Stimulated activated CD4-positive, alpha-beta T cell treated with anti-CD3 and anti-CD28 coated beads, Interleukin-15, amount 100 ng/mL, for 24 hours (primary cell): ENCODE measurements at regions not wholly inside any gene's neighbourhood (a gene's known extent, or its start where the extent isn't known, plus 50 kb on each side); places are given as distances from the start of the nearest gene placed in this dataset.

Source experiments
- DNase-seq: peaks from one replicate; pipeline ENCODE4 v3.0.0-alpha.2; 2020

DNA sequence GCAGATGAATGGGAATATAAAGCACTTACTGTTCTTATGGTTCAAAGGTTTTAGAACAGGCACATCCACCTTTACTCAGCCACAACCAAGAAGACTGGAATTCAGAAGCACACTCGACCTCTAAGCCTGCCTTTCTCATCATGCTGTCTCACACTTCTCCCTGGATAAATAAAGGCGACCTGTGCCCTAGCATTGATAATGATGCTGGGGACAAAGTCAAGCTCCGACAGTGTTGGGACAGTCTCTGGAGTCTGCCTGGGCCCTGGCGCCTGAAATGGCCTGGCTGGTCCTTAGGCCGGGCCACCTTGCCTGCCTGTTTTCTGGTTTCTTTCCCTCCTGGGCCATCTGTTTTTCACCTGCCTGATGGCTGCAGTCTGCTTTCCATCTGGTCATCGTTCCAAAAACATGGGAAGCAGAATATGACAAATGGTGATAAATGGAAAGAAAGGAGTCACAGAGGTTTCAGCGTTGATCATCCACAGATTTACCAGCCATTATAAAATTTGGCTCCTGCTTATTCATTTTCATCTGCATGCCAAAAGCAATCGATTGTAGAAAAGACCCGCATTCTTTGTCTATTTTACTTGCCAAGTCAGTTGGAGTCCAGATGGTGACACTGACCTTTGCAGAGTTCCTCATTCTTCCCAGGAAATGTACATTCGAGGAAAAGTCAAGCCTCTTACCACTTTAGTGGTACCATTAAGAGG, 91.2 kb upstream of the KCNJ15 start:
- no peak for DNase-seq

- no peak for DNase-seq
Measured at GRCh38 chr21:38166173-38166535, 90.6 kb upstream of the KCNJ15 start.

GRCh38 chr21:38167345-38167744, 89.4 kb upstream of the KCNJ15 start:
- DNase-seq: no peak

GRCh38 chr21:38170283-38170682, 86.5 kb upstream of the KCNJ15 start:
- DNase-seq: peak; percentile 14

DNA sequence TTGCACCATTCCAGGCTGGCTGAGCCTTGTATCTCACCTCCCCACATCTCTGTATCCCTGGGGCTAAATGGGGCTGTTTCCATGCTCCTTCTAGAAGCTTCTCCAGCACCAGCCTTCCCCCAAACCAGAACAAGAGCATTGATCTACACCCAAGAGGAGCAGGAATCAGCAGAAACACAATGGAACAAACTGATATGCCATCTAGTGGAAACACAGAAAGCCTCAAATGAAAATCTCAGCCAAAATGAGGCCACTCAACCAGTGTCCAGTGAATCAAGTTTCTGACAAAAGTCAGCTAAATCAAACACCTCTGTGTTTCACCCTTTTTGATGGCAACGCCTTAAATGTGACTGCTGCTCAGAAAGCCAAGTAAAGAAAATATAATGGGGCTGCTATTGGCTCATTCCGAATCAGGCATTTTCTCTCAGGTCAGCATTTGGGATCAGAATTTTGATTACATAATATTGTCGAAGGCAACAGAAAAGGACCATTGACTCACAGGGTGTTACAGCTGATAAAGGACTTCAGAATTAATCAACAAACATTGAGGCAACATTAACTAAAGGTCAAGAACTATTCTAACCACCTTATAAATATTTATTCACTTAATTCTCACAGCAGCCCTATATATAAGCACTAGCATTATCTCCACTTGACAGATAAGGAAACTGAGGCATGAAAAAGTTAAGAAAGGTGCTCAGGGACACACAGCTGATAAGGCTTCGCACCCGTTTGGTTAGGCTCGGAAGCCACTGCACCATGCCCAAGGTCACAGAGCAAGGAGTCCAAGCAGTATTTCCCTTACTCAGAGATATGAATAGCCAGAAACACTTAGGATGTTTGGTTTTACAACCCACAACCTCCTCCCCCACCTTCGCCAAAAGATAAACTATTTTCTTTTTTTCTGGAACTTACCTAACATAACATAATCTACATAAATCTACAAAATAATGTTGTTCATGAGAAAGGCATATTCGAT, 85.8 kb upstream of the KCNJ15 start:
- no peak for DNase-seq

DNA sequence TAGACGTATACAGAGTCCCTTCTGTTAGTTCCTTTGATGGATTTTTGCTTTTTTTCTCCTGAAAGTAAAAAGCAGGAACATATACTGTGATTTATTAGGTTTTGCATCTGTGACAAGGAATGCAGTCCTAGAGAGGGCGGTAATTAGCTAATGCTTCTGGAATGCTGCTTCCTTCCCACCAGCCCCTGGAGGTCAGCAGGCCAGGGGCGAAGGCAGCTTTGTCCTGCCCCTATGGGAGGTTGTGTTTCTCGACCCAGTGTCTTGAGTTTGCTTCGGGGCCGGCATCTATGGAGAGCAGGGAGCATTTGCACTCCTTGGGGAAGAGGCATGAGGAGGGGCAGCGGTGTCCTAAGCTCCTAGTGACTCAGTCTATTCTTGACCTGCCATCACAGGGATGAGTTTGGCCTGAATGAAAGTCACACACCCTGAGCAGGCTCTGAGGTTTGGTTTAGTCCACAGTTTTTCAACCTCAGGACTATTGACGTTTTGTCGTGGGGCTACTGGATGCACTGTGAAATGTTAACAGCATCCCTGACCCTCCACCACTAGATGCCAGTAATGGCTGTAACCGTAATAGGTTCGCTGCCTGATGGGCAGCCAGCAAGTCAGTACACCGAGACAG, 85.0 kb upstream of the KCNJ15 start:
- no peak for DNase-seq

DNA sequence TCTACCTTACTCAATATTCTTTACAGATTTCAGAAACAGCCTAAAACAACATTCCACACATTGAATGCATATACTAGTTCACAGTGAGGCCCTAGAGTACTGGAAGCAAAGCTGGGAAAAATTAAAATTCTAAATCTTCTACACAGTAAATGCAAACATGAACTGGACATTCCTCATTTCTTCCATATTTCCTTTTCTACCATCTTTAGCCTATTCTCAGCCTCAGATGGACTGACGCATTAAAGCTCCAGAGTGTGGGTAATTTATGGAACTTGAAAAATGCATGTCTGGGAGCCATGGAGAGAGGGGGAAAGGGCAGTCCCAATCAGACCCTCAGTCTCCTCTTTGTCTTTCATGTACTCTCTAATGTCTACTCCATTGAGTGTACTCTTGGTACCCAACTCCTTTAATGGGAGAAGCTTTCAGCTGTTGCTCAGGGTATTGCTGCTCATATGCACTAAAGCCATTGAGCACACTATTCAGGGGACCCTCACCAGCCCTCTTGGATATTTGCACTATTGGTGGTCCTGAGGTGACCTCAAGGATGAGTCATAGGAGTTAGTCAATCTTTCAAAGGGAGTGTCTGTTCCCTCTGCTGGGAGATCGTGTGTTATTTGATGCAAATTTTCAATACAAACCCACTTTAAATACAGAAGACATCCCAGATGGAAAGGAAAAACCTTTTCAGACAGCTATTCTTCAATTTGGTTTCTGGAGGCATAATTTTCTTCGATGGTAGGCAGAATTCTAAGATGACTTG, 83.3 kb upstream of the KCNJ15 start:
- no peak for DNase-seq

- no peak for DNase-seq
Measured at GRCh38 chr21:38175306-38175705, 81.5 kb upstream of the KCNJ15 start.

DNA sequence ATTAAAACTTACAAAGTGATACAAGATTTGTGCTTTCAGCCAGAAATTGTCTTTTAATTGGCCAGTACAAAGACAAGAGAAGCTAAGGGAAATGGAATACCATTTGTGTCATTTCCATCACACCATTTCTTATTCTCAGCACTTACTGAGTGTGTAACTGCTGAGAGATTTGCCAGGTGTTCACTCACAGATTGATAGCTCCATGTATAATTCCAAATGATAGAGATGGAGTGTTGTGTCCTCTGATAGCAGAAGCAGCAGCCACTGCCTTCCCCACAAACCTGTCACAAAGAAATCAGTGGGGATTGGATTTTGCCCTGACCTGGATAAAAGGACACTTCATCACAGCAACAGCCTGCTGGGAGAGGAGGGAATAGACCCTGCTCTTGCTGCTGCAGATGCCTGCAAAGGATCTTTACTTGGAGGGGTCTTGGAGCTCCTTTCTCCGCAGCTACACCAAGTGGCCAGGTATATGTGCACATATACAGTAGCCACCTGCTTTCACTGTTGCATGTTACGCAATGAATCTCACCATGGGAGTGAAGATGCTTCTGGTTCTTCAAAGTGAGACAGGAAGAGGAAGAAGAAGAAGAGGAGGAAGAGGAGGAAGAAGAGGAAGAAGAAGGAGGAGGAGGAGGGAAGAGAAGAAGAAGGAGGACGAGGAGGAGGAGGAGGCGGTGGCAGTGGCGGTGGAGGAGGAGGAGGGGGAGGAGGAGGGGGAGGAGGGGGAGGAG, 78.7 kb upstream of the KCNJ15 start:
- no peak for DNase-seq

DNA sequence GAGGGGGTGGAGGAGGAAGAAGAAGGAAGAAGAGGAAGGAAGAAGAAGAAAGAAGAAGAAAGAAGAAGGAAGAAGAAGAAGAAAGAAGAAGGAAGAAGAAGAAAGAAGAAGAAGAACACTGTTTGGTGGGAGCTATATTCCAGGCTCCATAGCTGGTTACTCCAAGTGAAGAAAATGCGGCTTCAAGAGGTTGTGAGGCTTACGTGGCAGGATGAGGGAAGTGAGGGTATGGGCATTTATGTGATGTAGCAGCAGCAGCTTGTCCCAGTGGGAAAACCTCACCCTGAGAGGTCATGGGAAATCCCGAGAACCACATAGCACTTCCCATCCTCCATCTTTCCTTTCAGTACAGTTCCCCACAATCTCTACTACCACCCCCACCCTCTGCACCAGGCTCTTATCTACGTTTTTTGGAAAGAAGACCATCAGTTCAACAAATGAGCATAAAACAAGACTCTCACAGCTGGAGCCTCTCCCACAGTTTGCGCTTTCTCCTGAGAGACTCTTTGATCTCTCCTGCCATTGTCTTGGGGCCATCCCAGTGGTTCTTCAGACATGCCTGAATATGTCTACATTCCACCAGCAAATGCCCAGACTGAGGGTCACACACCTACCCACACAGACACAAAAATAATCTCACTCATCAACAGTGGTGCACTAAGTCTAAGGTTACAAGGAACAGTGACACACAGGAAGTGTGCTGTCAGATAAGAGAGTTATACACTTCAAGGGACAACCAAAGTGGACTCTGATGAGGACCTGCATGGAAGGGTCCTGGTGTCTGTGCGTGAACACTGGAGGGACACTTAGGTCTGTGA, 77.9 kb upstream of the KCNJ15 start:
- no peak for DNase-seq

DNA sequence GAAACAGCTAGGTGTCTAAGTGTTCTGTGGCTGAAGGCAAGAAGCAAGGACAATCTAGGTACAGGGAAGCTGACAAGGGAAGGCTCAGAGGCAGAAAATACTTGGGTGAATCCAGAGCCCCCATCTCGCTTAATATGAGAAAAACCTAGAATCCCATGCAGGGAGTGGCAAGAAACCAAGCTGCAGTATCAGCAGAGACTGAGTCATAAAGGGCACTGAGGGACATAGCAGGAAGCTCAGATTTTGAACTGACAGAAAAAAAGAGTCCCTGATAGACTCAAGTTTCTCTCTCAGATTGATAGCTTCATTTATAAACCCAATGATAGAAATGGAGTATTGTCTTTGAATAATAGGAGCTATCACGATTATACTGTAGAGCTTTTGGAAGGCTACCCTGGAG, 77.3 kb upstream of the KCNJ15 start:
- DNase-seq: no peak

DNA sequence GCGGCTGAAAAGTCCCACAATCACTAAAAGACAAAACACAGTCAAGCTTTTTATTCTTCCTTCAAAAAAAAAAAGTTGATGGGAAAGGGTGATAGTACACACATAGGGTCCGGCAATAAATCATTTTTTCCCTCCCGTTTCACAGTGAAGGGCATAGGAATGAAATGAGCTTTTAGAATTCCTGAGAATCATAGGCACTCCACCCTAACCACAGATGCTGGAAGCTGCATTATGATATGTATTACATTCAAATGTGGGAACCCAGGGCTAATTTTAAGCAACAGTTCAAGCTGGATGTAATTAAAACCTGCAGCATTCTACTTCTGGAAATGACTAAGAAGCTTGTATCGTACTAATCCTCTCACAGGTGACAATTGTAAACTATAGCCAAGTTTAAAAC, 75.7 kb upstream of the KCNJ15 start:
- no peak for DNase-seq

GRCh38 chr21:38182370-38182985, 74.3 kb upstream of the KCNJ15 start:
- DNase-seq: no peak

- DNase-seq: no peak
Measured at GRCh38 chr21:38183961-38184360, 72.8 kb upstream of the KCNJ15 start.

DNA sequence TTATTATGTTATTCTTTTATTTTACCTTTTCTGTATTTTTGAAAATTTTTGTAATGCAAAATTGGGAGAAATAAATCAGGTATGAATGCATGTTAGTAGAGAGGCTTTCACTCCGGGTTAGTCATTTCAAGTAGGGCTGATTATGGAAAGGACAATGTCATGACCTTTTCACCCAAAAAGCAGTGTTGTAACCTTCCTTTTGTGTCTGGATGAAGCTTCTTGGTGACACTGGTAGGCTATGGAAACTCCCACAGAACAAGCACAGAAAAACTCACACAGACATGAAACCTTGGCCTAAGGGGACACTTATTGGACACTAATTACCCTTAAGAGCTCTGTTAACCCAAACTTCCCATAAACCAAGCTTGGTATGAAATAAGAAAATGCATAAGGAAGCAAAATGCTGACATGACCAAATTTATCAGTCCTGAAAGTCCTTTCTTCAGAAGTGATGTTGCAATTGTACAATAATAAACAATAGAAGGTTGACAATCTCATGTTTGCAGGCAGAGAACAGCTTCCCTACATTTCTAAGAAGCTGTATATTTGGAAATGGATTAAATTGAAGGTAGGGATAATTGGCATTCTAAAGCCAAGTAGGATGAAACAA, 70.0 kb upstream of the KCNJ15 start:
- no peak for DNase-seq

DNA sequence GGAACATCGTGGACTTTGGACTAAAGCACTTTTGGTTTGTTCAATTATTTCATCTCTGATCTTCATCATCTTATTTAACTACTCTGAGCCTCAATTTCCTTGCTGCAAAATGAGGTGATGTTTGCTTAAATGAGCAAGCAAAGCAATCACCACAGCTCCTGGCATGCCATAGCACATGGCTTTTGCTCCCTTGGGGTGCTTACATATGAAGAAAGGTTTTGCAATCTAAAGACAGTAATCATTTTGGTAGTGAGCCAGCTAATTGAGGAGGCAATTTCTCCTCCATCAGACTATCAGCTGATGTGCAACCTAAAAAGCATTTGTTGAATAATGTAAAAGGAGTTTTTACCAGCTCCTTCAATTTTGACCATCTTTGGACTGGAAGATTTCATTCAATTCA, 68.8 kb upstream of the KCNJ15 start:
- DNase-seq: no peak

DNA sequence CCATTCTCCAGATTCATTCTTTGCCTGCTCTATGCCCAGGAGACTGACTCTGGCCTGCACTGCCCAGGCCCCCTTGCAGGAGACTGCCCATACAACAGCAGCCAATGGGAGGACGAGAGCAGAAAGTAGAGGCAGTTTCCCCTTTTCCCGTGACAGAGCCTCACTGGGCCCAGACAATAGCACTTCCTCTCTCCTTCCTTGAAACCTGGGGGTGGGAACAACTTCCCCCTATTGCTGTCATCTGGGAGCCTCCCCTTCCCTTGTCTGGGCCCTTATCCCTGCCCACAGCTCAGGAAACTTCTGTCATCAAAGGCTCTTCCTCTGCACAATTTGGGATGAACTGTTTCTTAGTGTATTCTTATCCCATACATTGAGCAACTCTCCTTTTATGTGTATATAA, 60.8 kb upstream of the KCNJ15 start:
- no peak for DNase-seq

DNA sequence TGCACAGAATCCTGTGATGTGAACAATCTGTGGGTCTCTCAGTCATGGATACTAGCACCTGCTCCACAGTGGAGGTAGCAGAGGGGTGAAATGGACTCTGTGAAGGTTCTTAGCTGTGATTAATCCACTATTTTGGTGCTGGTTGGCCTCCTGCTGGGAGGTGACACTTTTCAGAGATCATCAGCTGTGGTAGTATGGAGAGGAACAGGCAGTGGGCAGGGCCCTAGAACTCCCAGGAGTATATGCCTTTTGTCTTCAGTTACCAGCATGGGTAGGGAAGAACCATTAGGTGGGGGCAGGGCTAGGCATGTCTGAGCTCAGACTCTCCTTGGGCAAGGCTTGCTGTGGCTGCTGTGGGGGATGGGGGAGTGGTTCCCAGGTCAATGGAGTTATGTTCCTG, 54.0 kb upstream of the KCNJ15 start:
- DNase-seq: no peak

DNA sequence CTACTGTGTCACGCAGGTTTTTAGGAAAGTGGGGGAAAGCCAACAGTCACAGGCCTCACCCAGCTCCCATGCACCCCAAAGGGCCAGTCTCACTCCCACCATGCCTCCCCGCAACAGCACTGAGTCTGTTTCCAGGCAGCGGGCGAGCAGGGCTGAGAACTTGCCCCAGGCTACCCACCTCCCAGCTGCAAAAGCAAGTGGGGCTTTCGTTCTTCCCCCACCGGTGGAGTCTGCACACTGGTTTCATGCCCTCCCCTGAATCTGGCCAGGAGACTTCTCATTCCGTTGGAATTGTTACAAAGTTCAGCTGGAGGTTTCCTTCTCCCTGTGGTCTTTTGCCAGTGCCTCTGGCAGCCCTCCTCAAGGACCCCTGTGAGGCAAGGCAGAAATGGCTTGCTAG, 53.6 kb upstream of the KCNJ15 start:
- no peak for DNase-seq

DNA sequence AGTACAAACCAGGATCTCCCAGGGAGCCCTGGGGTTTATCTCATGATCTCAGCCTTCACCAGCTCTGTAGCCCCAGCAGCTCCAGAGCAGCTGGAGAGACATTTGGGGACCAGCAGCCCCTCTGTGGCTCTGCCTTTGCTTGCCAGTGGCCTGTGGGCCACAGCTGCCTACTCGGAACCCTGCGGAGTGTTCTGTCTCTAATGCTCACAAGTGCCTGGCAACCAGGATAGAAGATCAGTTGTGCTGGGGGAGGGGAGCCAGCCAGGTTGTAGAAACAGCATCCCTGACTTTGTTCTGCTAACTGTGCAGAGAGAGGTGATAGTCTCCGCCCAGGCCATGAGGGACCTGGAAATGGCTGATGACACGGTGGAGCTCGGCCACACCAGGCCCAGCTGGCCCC, 50.9 kb upstream of the KCNJ15 start:
- DNase-seq: no peak

- DNase-seq: no peak
Measured at GRCh38 chr21:38206646-38207045, 50.1 kb upstream of the KCNJ15 start.
